Fibroblast of lung (primary cell): ENCODE measurements at regions not wholly inside any gene's neighbourhood (a gene's known extent, or its start where the extent isn't known, plus 50 kb on each side); places are given as distances from the start of the nearest gene placed in this dataset.

Source experiments
- DNase-seq, 2 donors: peaks; one replicate each; pipeline versions ENCODE4 v3.0.0 to v3.0.0-alpha.2; 2010; ENCODE audit warnings: low read depth in 2 of 2
- H2AFZ ChIP-seq: 2 replicates; pipeline ENCODE4 v1.5.1; 2012; ENCODE audit warnings: low read length, control low read depth, inconsistent platforms
- H3K27ac ChIP-seq: 2 replicates; pipeline ENCODE4 v1.5.1; 2011; ENCODE audit warnings: low read length, control low read depth; ENCODE audit not compliant: insufficient read depth
- H3K27me3 ChIP-seq: 2 replicates; pipeline ENCODE4 v1.5.1; 2011; ENCODE audit warnings: mild to moderate bottlenecking, low read length; ENCODE audit not compliant: control insufficient read depth, insufficient read depth
- H3K36me3 ChIP-seq: 2 replicates; pipeline ENCODE4 v1.5.1; 2011; ENCODE audit warnings: low read length; ENCODE audit not compliant: control insufficient read depth, insufficient read depth
- H3K4me1 ChIP-seq: 2 replicates; pipeline ENCODE4 v1.5.1; 2011; ENCODE audit warnings: low read length; ENCODE audit not compliant: control insufficient read depth, insufficient read depth; ENCODE audit errors: extremely low read depth
- H3K4me2 ChIP-seq: 2 replicates; pipeline ENCODE4 v1.5.1; 2011; ENCODE audit warnings: low read length, control low read depth; ENCODE audit not compliant: insufficient read depth; ENCODE audit errors: extremely low read depth
- H3K4me3 ChIP-seq, 4 experiments: fragments of 200-600 bp in 1 of 4; sonication (generic) in 1 of 4; replicated peaks in 1 of 4; 2 replicates each; pipeline ENCODE4 v1.5.1; 2011 to 2016; ENCODE audit warnings: low read length in 4 of 4, low read depth in 3 of 4, mild to moderate bottlenecking in 3 of 4, control low read depth in 2 of 4, inconsistent platforms in 1 of 4, mixed read lengths in 1 of 4; ENCODE audit not compliant: insufficient read depth in 1 of 4; ENCODE audit errors: control extremely low read depth in 1 of 4
- H3K79me2 ChIP-seq: 2 replicates; pipeline ENCODE4 v1.5.1; 2012; ENCODE audit warnings: mild to moderate bottlenecking, low read length, inconsistent platforms; ENCODE audit not compliant: control insufficient read depth, insufficient read depth
- H3K9ac ChIP-seq: 2 replicates; pipeline ENCODE4 v1.5.1; 2011; ENCODE audit warnings: mild to moderate bottlenecking, low read length, control low read depth; ENCODE audit not compliant: insufficient read depth
- H3K9me3 ChIP-seq: 2 replicates; pipeline ENCODE4 v1.5.1; 2012; ENCODE audit warnings: low read depth, low read length; ENCODE audit not compliant: control insufficient read depth, insufficient read depth
- H4K20me1 ChIP-seq: 2 replicates; pipeline ENCODE4 v1.5.1; 2011; ENCODE audit warnings: low read length; ENCODE audit not compliant: control insufficient read depth, insufficient read depth; ENCODE audit errors: extremely low read depth
- EZH2 ChIP-seq: IDR thresholded peaks from 2 replicates; pipeline ENCODE4 v1.5.1; 2012; ENCODE audit warnings: low read length, control low read depth, mild to moderate bottlenecking; ENCODE audit errors: missing control alignments
- TF ChIP-seq, protein P1 (sequence below), 2 donors: IDR thresholded peaks in 1 of 2; conservative IDR thresholded peaks in 1 of 2; 1 replicate in 1 of 2; 2 replicates in 1 of 2; pipeline ENCODE4 v1.5.1; 2011 to 2012; ENCODE audit warnings: low read length in 2 of 2, control low read depth in 1 of 2, inconsistent platforms in 1 of 2, low read depth in 1 of 2, mild to moderate bottlenecking in 1 of 2

DNA sequence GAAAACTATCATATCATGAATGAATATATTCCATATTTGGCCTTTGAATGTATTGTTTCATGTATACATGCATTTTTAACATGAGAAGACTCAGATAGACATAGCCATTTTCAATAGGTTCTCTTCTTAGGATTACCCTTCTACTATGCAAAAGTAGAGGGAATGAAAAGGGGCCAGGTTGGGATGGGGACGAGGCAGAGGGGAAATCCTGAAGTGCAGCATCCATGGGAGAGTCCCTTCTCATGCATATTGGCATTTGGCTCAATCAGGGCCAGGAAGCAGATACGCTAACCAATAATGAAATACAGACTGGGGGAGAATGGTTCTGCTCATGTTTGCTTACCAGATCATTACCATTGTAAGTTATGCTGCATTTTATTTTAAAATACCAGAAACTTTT lies 475.8 kb downstream of the STK39 start:
- TF ChIP-seq, protein P1, sequence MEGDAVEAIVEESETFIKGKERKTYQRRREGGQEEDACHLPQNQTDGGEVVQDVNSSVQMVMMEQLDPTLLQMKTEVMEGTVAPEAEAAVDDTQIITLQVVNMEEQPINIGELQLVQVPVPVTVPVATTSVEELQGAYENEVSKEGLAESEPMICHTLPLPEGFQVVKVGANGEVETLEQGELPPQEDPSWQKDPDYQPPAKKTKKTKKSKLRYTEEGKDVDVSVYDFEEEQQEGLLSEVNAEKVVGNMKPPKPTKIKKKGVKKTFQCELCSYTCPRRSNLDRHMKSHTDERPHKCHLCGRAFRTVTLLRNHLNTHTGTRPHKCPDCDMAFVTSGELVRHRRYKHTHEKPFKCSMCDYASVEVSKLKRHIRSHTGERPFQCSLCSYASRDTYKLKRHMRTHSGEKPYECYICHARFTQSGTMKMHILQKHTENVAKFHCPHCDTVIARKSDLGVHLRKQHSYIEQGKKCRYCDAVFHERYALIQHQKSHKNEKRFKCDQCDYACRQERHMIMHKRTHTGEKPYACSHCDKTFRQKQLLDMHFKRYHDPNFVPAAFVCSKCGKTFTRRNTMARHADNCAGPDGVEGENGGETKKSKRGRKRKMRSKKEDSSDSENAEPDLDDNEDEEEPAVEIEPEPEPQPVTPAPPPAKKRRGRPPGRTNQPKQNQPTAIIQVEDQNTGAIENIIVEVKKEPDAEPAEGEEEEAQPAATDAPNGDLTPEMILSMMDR (conservative IDR thresholded peaks at IDR 0.05 in 1 of 2, IDR thresholded peaks at IDR 0.05 in 1 of 2; ENCODE audit: low read depth in 1 of 2, low read length in 2 of 2), result no peak
- no peak for TF ChIP-seq EZH2
- H3K4me3 ChIP-seq, result no peak overlapping the region
- H3K4me1 ChIP-seq, result no peaks in the 10 kb centered on the region
- no peaks in the 10 kb centered on the region for H3K9me3 ChIP-seq
- no peak for DNase-seq
- H3K36me3 ChIP-seq, result no peaks in the 10 kb centered on the region
- H3K27me3 ChIP-seq, result no peaks in the 10 kb centered on the region
- no peaks in the 10 kb centered on the region for H3K79me2 ChIP-seq
- no peak overlapping the region for H3K27ac ChIP-seq
- H4K20me1 ChIP-seq, result no peaks in the 10 kb centered on the region
- no peak overlapping the region for H3K4me2 ChIP-seq
- no peak overlapping the region for H3K9ac ChIP-seq
- H2AFZ ChIP-seq, result no peak overlapping the region

DNA sequence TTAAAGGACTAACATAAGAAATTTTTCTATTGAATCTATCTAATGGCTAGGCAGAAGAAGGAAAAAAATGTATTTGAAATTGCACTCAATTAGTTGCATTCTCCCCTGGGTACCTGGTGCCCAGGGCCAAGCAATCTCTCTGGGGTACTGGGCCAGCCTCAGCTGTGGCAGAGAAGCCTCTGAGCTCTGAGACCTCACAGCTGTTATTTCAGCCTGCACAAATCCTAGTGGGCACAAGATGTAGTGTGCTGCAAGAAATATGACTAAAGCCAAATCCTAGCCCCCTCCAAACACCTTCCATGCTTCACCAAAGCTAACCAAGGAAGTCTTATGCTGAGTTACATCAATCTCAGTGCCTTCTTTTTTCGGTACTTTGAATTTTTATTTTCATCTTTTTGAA lies 478.4 kb downstream of the STK39 start:
- H3K9me3 ChIP-seq, result no peaks in the 10 kb centered on the region
- H3K27ac ChIP-seq, result no peak overlapping the region
- no peaks in the 10 kb centered on the region for H3K79me2 ChIP-seq
- no peak overlapping the region for H3K4me3 ChIP-seq
- H3K27me3 ChIP-seq, result no peaks in the 10 kb centered on the region
- no peaks in the 10 kb centered on the region for H3K36me3 ChIP-seq
- no peak overlapping the region for H2AFZ ChIP-seq
- H3K4me2 ChIP-seq, result no peak overlapping the region
- no peak overlapping the region for H3K9ac ChIP-seq
- no peaks in the 10 kb centered on the region for H4K20me1 ChIP-seq
- TF ChIP-seq EZH2, result no peak
- no peaks in the 10 kb centered on the region for H3K4me1 ChIP-seq
- DNase-seq, result no peak

DNA sequence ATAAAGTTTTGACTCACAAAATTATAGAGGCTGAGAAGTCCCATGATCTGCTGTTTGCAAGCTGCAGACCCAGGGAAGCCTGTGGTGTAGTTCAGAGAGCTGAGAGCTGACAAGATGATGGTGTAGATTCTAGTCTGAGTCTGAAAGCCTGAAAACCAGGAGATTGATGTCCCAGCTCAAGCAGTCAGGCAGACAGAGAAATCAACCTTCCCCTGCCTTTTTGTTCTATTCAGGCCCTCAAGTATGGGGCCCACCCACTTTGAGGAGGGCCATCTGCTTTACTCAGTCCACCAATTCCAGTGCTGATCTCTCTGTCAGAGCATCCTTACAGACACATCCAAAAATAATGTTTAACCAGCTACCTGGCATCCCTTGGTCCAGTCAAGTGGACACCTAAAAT lies 479.6 kb downstream of the STK39 start:
- Histone ChIP-seq H3K9ac (no peak overlapping the region), H3K4me2 (no peak overlapping the region), H3K27ac (no peak overlapping the region), H3K4me3 (no peak overlapping the region), H3K4me1 (no peaks in the 10 kb centered on the region), H2AFZ (no peak overlapping the region), H3K9me3 (no peaks in the 10 kb centered on the region), H3K27me3 (no peaks in the 10 kb centered on the region), H4K20me1 (no peaks in the 10 kb centered on the region), H3K36me3 (no peaks in the 10 kb centered on the region), H3K79me2 (no peaks in the 10 kb centered on the region)
- no peak for DNase-seq
- TF ChIP-seq EZH2, result no peak
- TF ChIP-seq, protein P1 (conservative IDR thresholded peaks at IDR 0.05 in 1 of 2, IDR thresholded peaks at IDR 0.05 in 1 of 2; ENCODE audit: low read depth in 1 of 2, low read length in 2 of 2), result no peak
